Osteocyte (in vitro differentiated cells): ENCODE measurements at regions not wholly inside any gene's neighbourhood (a gene's known extent, or its start where the extent isn't known, plus 50 kb on each side); places are given as distances from the start of the nearest gene placed in this dataset.

Experiments
- DNase-seq: peaks from one replicate; pipeline ENCODE4 v3.0.0; 2021; ENCODE audit warnings: mixed read lengths; ENCODE audit not compliant: unreplicated experiment; ENCODE audit errors: extremely low spot score
- H3K27ac Mint-ChIP-seq: one replicate; pipeline ENCODE4 v1.8.0; 2021; ENCODE audit warnings: mild to moderate bottlenecking, mixed read lengths; ENCODE audit not compliant: unreplicated experiment
- H3K27me3 Mint-ChIP-seq: one replicate; pipeline ENCODE4 v1.8.0; 2021; ENCODE audit warnings: mixed read lengths; ENCODE audit not compliant: unreplicated experiment
- H3K36me3 Mint-ChIP-seq: one replicate; pipeline ENCODE4 v1.8.0; 2021; ENCODE audit warnings: mixed read lengths; ENCODE audit not compliant: unreplicated experiment
- H3K4me1 Mint-ChIP-seq: one replicate; pipeline ENCODE4 v1.8.0; 2021; ENCODE audit warnings: mixed read lengths; ENCODE audit not compliant: unreplicated experiment
- H3K4me3 Mint-ChIP-seq: one replicate; pipeline ENCODE4 v1.8.0; 2021; ENCODE audit warnings: mild to moderate bottlenecking, moderate library complexity, mixed read lengths; ENCODE audit not compliant: unreplicated experiment
- H3K9me3 Mint-ChIP-seq: one replicate; pipeline ENCODE4 v1.8.0; 2021; ENCODE audit warnings: mixed read lengths; ENCODE audit not compliant: unreplicated experiment
- CTCF ChIP-seq: fragments of 200-600 bp; sonication (generic); IDR thresholded peaks from 2 replicates; pipeline ENCODE4 v1.5.0; 2021; ENCODE audit warnings: antibody characterized with exemption, mild to moderate bottlenecking, moderate library complexity

DNA sequence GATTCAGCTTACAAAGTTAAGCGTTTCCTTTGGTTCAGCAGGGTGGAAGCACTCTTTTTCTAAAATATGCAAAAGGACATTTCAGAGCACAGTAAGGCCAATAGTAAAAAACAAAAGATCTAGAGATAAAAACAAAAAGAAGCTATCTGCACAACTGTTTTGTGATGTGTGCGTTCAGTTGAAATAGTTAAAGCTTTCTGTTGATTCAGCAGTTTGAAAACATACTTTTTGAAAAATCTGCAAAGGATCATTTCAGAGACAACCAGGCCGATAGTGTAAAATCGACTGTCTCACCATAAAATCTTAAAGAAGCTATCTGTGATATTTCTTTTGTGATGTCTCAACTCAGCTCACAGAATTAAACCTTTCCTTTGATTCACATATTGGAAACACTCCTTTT is 300.0 kb upstream of the ALG10B start:
- DNase-seq, result no peak
- H3K27me3 Mint-ChIP-seq, result no peaks in the 10 kb centered on the region
- no peak for TF ChIP-seq CTCF
- H3K9me3 Mint-ChIP-seq, result peaks cover 23% of the 10 kb centered on the region
- no peaks in the 10 kb centered on the region for H3K36me3 Mint-ChIP-seq
- H3K4me3 Mint-ChIP-seq, result no peak overlapping the region
- H3K4me1 Mint-ChIP-seq, result no peaks in the 10 kb centered on the region
- no peak overlapping the region for H3K27ac Mint-ChIP-seq

DNA sequence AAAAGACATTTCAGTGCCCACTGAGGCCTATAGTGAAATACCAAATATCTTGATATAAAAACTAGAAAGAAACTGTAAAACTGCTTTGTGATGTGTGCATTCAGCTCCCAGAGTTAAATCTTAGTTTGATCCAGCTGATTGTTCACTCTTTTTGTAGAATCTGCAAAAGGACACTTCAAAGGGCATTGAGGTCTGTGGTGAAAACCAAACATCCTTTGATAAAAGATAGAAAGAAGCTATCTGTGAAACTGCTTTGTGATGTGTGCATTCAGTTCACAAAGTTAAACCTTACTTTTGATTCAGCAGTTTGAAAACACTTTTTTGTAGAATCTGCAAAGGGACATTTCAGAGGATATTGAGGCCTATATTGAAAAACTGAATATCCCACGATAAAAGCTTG is 290.7 kb upstream of the ALG10B start:
- H3K36me3 Mint-ChIP-seq, result no peaks in the 10 kb centered on the region
- H3K4me1 Mint-ChIP-seq, result no peaks in the 10 kb centered on the region
- H3K4me3 Mint-ChIP-seq, result no peak overlapping the region
- H3K9me3 Mint-ChIP-seq, result peaks cover 52% of the 10 kb centered on the region
- no peaks in the 10 kb centered on the region for H3K27me3 Mint-ChIP-seq
- no peak for TF ChIP-seq CTCF
- DNase-seq, result no peak
- no peak overlapping the region for H3K27ac Mint-ChIP-seq

GRCh38 chr12:38053113-38053512 is 263.5 kb upstream of the ALG10B start:
- DNase-seq, result no peak
- Mint-ChIP-seq H3K27ac (no peak overlapping the region), H3K4me1 (no peaks in the 10 kb centered on the region), H3K27me3 (no peaks in the 10 kb centered on the region), H3K4me3 (no peak overlapping the region), H3K9me3 (peaks cover 31% of the 10 kb centered on the region), H3K36me3 (no peaks in the 10 kb centered on the region)
- no peak for TF ChIP-seq CTCF

GRCh38 chr12:38053655-38054464 is 262.7 kb upstream of the ALG10B start:
- DNase-seq, result no peak
- H3K27me3 Mint-ChIP-seq, result no peaks in the 10 kb centered on the region
- TF ChIP-seq CTCF, result no peak
- H3K4me3 Mint-ChIP-seq, result no peak overlapping the region
- no peaks in the 10 kb centered on the region for H3K36me3 Mint-ChIP-seq
- H3K27ac Mint-ChIP-seq, result no peak overlapping the region
- no peaks in the 10 kb centered on the region for H3K4me1 Mint-ChIP-seq
- H3K9me3 Mint-ChIP-seq, result peaks cover 25% of the 10 kb centered on the region

DNA sequence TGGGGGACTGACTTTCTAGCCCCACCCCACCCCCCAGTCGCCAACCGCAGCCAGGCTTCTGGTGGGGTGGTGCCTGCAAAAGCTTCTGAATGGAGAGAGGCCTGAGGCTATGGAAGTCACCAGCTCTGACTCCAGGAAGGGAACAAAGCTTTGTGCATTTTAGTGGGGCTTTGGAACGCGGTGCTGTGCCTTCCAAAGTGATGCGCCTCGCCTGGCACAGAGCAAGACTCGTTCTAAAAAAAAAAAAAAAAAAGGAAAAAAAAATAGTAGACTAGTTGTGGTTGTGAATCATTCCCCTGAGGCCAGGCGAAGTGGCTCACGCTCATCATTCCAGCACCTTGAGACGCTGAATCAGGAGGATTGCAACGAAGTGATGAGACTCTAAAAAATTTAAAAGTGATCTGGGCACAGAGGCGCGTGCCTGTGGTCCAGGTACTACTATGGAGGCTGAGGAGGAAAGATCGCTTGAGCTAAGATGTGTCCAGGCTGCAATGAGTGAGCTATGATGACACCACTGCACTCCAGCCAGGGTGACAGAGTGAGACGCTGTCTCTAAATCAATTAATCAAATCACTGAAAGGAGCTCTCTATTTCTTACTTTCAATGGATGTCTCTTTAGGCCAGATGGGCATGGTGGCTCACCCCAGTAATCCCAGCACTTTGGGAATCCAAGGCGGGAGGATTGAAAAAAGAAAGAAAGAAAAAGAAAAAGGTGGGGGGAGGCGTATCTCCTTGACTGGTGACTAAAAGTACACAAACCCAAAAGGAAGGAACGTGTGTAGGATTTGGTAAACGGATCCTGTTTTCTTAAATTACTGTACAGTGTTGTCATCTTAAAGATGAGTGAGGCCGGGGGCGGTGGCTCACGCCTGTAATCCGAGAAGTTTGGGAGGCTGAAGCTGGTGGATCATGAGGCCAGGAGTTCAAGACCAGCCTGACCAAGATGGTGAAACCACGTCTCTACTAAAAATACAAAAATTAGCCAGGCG is 259.6 kb upstream of the ALG10B start:
- Mint-ChIP-seq H3K4me3 (no peak overlapping the region), H3K9me3 (peaks cover 35% of the 10 kb centered on the region), H3K36me3 (no peaks in the 10 kb centered on the region), H3K27ac (no peak overlapping the region), H3K4me1 (no peaks in the 10 kb centered on the region), H3K27me3 (no peaks in the 10 kb centered on the region)
- TF ChIP-seq CTCF, result no peak
- DNase-seq, result no peak
